GM23248 (cell line): ENCODE measurements at regions not wholly inside any gene's neighbourhood (a gene's known extent, or its start where the extent isn't known, plus 50 kb on each side); places are given as distances from the start of the nearest gene placed in this dataset.

Experiments used
- DNase-seq: peaks from one replicate; pipeline ENCODE4 v3.0.0-alpha.2; 2015
- H2AFZ ChIP-seq: fragments of 200-600 bp; sonication (generic); 2 replicates; pipeline ENCODE4 v1.6.1; 2016; ENCODE audit warnings: antibody characterized with exemption
- H3F3A ChIP-seq: fragments of 200-600 bp; sonication (generic); 2 replicates; pipeline ENCODE4 v1.6.1; 2016; ENCODE audit warnings: mild to moderate bottlenecking, antibody characterized with exemption, mixed run types; ENCODE audit not compliant: insufficient read depth
- H3K27ac ChIP-seq: fragments of 200-600 bp; sonication (generic); 2 replicates; pipeline ENCODE4 v1.5.1; 2016; ENCODE audit warnings: mild to moderate bottlenecking
- H3K27me3 ChIP-seq: fragments of 200-600 bp; sonication (generic); replicated peaks from 2 replicates; pipeline ENCODE4 v1.6.1; 2016; ENCODE audit warnings: mild to moderate bottlenecking; ENCODE audit not compliant: insufficient read depth
- H3K36me3 ChIP-seq: fragments of 200-600 bp; sonication (generic); 2 replicates; pipeline ENCODE4 v1.6.1; 2016; ENCODE audit warnings: low read depth, mild to moderate bottlenecking
- H3K4me1 ChIP-seq: fragments of 200-600 bp; sonication (generic); 2 replicates; pipeline ENCODE4 v1.6.1; 2016; ENCODE audit warnings: mild to moderate bottlenecking; ENCODE audit not compliant: insufficient read depth
- H3K4me2 ChIP-seq: fragments of 200-600 bp; sonication (generic); one replicate; pipeline ENCODE4 v1.6.1; 2016; ENCODE audit warnings: mild to moderate bottlenecking; ENCODE audit not compliant: unreplicated experiment
- H3K4me3 ChIP-seq: fragments of 200-600 bp; sonication (generic); 2 replicates; pipeline ENCODE4 v1.5.1; 2016; ENCODE audit warnings: mild to moderate bottlenecking
- H3K79me2 ChIP-seq: fragments of 200-600 bp; sonication (generic); 2 replicates; pipeline ENCODE4 v1.6.1; 2016; ENCODE audit warnings: mild to moderate bottlenecking; ENCODE audit not compliant: insufficient read depth
- H3K9ac ChIP-seq: fragments of 200-600 bp; sonication (generic); 2 replicates; pipeline ENCODE4 v1.6.1; 2016; ENCODE audit warnings: mild to moderate bottlenecking
- H3K9me2 ChIP-seq: fragments of 200-600 bp; sonication (generic); 2 replicates; pipeline ENCODE4 v1.6.1; 2016; ENCODE audit warnings: mixed run types, mild to moderate bottlenecking, moderate library complexity; ENCODE audit not compliant: insufficient read depth
- H3K9me3 ChIP-seq: fragments of 200-600 bp; sonication (generic); one replicate; pipeline ENCODE4 v1.6.1; 2017; ENCODE audit warnings: low read depth
- H4K20me1 ChIP-seq: fragments of 200-600 bp; sonication (generic); 2 replicates; pipeline ENCODE4 v1.6.0; 2016; ENCODE audit not compliant: insufficient read depth
- EZH2 ChIP-seq: fragments of 200-600 bp; sonication (generic); IDR thresholded peaks from 2 replicates; pipeline ENCODE4 v1.6.1; 2018; ENCODE audit warnings: antibody characterized with exemption, mild to moderate bottlenecking; ENCODE audit not compliant: insufficient read depth, poor library complexity, severe bottlenecking
- EZH2phosphoT487 ChIP-seq: fragments of 200-600 bp; sonication (generic); IDR thresholded peaks from 2 replicates; pipeline ENCODE4 v1.6.1; 2018; ENCODE audit warnings: antibody characterized with exemption, moderate library complexity, mild to moderate bottlenecking, low read depth; ENCODE audit not compliant: insufficient read depth
- WGBS, 2 experiments: methylation state at CpG; one replicate each; pipeline ENCODE4 v1.1.6; 2015 to 2017; ENCODE audit warnings: low lambda C conversion rate in 2 of 2, low coverage in 1 of 2; ENCODE audit errors: missing lambda C conversion rate in 2 of 2; 5-methylcytosine and 5-hydroxymethylcytosine counted together
- in situ Hi-C: fragments of 300-500 bp; cut with MboI; formaldehyde crosslinking; loops from 2 replicates; pipeline ENCODE4 v1.15.0; 2020

- TF ChIP-seq EZH2 = no peak
- TF ChIP-seq EZH2phosphoT487 = no peak
- Histone ChIP-seq H3K4me3 (no peak overlapping the region), H3K79me2 (no peaks in the 10 kb centered on the region), H3K27ac (no peak overlapping the region), H3K4me1 (no peaks in the 10 kb centered on the region), H3K36me3 (no peaks in the 10 kb centered on the region), H3K27me3 (no peaks in the 10 kb centered on the region), H3K9me2 (no peaks in the 10 kb centered on the region), H4K20me1 (no peaks in the 10 kb centered on the region), H2AFZ (no peak overlapping the region), H3F3A (no peaks in the 10 kb centered on the region), H3K9ac (no peak overlapping the region), H3K9me3 (no peaks in the 10 kb centered on the region), H3K4me2 (no peak overlapping the region)
- in situ Hi-C loops = no loop called here
- DNase-seq = no peak
- WGBS, 2 experiments = 23 to 25% methylated on average over 5 of the region's 5 CpGs
These were observed 443.6 kb downstream of the TDRD15 start for GRCh38 chr2:21567395-21567794.

GRCh38 chr2:21571686-21572085, 447.9 kb downstream of the TDRD15 start:
- no peaks in the 10 kb centered on the region for H4K20me1 ChIP-seq
- no peaks in the 10 kb centered on the region for H3K9me3 ChIP-seq
- TF ChIP-seq EZH2phosphoT487 = no peak
- TF ChIP-seq EZH2 = no peak
- in situ Hi-C loops = no loop called here
- H3K27me3 ChIP-seq = no peaks in the 10 kb centered on the region
- no peaks in the 10 kb centered on the region for H3K4me1 ChIP-seq
- H3K27ac ChIP-seq = no peak overlapping the region
- H3K4me2 ChIP-seq = no peak overlapping the region
- H3K4me3 ChIP-seq = no peak overlapping the region
- DNase-seq = no peak
- H3F3A ChIP-seq = no peaks in the 10 kb centered on the region
- no peaks in the 10 kb centered on the region for H3K9me2 ChIP-seq
- no peaks in the 10 kb centered on the region for H3K36me3 ChIP-seq
- H3K79me2 ChIP-seq = no peaks in the 10 kb centered on the region
- no peak overlapping the region for H3K9ac ChIP-seq
- no peak overlapping the region for H2AFZ ChIP-seq

DNA sequence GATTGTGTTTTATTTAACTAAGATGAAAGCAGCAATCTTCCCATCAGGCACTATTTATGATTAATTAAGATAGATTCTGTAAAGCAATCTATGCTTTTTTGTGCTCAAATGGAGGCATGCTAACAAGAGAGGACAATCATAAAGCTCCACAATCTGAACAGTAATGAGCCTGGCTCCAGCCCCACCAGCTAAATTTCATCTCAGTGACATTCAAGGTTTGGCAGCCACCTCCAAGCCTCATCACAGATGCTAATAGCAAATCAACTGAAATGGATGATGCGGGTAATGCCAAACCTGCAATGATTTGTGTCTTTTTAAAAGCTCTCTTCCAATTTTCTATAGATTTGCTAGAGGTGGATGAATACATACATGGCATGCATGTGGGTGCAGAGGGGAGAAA, 456.6 kb downstream of the TDRD15 start:
- Histone ChIP-seq H3K36me3 (no peaks in the 10 kb centered on the region), H2AFZ (no peak overlapping the region), H3F3A (no peaks in the 10 kb centered on the region), H3K4me3 (no peak overlapping the region), H3K9me3 (no peaks in the 10 kb centered on the region), H3K9ac (no peak overlapping the region), H3K27ac (no peak overlapping the region), H3K9me2 (no peaks in the 10 kb centered on the region), H3K4me2 (no peak overlapping the region), H3K4me1 (no peaks in the 10 kb centered on the region), H3K79me2 (no peaks in the 10 kb centered on the region), H4K20me1 (no peaks in the 10 kb centered on the region), H3K27me3 (no peaks in the 10 kb centered on the region)
- in situ Hi-C loops = no loop called here
- DNase-seq = no peak
- WGBS, 2 experiments = 18 to 40% methylated on average over 1 of the region's 1 CpG
- TF ChIP-seq EZH2phosphoT487 (no peak), EZH2 (no peak)

- Histone ChIP-seq H3K4me2 (no peak overlapping the region), H3K4me3 (no peak overlapping the region), H3K79me2 (no peaks in the 10 kb centered on the region), H3K4me1 (no peaks in the 10 kb centered on the region), H3K9ac (no peak overlapping the region), H3K9me2 (no peaks in the 10 kb centered on the region), H2AFZ (no peak overlapping the region), H4K20me1 (no peaks in the 10 kb centered on the region), H3K36me3 (no peaks in the 10 kb centered on the region), H3F3A (no peaks in the 10 kb centered on the region), H3K27ac (no peak overlapping the region), H3K27me3 (no peaks in the 10 kb centered on the region), H3K9me3 (no peaks in the 10 kb centered on the region)
- no peak for DNase-seq
- in situ Hi-C loops = no loop called here
- TF ChIP-seq EZH2 (no peak), EZH2phosphoT487 (no peak)
These were observed 462.1 kb downstream of the TDRD15 start for GRCh38 chr2:21585881-21586280.

DNA sequence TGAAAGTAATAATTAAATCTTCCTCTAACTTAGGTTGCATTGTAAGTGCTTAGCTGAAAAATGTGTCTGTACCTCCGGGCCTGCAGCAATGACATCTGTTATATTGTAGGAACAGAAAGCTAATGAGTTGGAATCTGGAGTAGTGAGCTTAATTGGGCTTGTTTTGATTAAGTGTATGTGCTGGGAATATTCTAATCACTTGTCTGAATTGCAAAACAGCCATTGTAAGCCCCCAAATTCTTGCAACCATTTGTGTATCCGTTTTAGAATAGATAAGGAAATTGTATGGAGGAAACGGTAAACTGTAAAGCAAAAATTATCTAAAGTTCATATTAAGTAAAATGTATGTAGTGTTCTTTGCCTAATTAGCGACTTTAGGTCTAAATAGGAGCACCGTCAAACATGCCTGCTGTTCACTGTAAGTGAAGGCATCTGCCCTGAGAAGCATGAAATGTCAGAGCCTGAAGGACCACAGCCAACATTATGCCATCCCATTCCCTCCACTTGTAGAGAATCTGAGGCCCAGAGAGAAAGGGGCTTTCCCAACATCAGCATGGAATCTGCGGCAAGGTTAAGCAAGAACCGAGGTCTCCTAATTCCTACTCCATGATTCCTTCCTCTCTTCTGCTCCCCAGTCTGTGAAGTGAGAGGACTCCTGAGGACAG, 466.4 kb downstream of the TDRD15 start:
- Histone ChIP-seq H3K9ac (no peak overlapping the region), H3K27me3 (no peaks in the 10 kb centered on the region), H3K9me3 (no peaks in the 10 kb centered on the region), H4K20me1 (no peaks in the 10 kb centered on the region), H3K9me2 (no peaks in the 10 kb centered on the region), H3K27ac (no peak overlapping the region), H3K4me2 (no peak overlapping the region), H3K4me3 (no peak overlapping the region), H3F3A (no peaks in the 10 kb centered on the region), H3K4me1 (no peaks in the 10 kb centered on the region), H3K36me3 (no peaks in the 10 kb centered on the region), H3K79me2 (no peaks in the 10 kb centered on the region), H2AFZ (no peak overlapping the region)
- no peak for DNase-seq
- WGBS, 2 experiments = 15 to 18% methylated on average over 7 of the region's 7 CpGs
- TF ChIP-seq EZH2phosphoT487 (no peak), EZH2 (no peak)
- in situ Hi-C loops = no loop called here
